ENCODE measurements at regions not wholly inside any gene's neighbourhood (a gene's known extent, or its start where the extent isn't known, plus 50 kb on each side); places are given as distances from the start of the nearest gene placed in this dataset.

DNA sequence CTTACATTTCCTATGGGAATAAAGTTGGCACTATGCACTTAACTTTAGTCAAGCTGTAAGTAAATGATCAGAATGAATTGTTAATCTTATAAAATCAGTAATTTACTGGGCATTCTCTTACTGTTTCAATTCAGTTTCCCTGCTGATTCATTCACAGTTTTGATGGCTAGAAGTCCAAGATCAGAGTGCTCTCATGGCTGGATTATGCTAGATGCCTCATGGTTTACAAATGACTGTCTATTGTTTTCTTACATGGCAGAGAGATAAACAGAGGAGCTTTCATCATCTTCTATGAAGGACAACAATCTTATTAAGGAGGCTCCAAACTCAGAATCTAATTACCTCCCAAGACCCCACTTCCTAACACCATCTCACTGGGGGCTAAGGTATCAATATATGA lies 135.1 kb upstream of the CARD18 start:
- Histone ChIP-seq H3K9me3 (ENCODE audit: low read depth, low read length, poor library complexity, severe bottlenecking) (no peaks in the 10 kb centered on the region), H3K27ac (ENCODE audit: low read depth, low read length, poor library complexity, severe bottlenecking) (no peak overlapping the region), H3K27me3 (replicated peaks; ENCODE audit: insufficient read depth, low read depth, low read length, poor library complexity) (no peaks in the 10 kb centered on the region), H3K4me1 (ENCODE audit: insufficient read depth, low read length, poor library complexity, severe bottlenecking) (no peaks in the 10 kb centered on the region), H3K4me3 (ENCODE audit: low read depth, low read length, poor library complexity, severe bottlenecking) (no peak overlapping the region), H3K36me3 (ENCODE audit: insufficient read depth, low read length, poor library complexity, severe bottlenecking) (no peaks in the 10 kb centered on the region)
- CTCF ChIA-PET: no interaction called here
- intact Hi-C loops (cut with micrococcal nuclease; ENCODE audit: unreplicated experiment): no loop called here
- no peak for DNase-seq (ENCODE audit: low spot score)
- POLR2A ChIA-PET (ENCODE audit: low non-redundant PET): no interaction called here
- TF ChIP-seq EZH2 (IDR thresholded peaks at IDR 0.05; ENCODE audit: borderline replicate concordance, low read depth, low read length, poor library complexity, severe bottlenecking): no peak
- TF ChIP-seq, protein P1, sequence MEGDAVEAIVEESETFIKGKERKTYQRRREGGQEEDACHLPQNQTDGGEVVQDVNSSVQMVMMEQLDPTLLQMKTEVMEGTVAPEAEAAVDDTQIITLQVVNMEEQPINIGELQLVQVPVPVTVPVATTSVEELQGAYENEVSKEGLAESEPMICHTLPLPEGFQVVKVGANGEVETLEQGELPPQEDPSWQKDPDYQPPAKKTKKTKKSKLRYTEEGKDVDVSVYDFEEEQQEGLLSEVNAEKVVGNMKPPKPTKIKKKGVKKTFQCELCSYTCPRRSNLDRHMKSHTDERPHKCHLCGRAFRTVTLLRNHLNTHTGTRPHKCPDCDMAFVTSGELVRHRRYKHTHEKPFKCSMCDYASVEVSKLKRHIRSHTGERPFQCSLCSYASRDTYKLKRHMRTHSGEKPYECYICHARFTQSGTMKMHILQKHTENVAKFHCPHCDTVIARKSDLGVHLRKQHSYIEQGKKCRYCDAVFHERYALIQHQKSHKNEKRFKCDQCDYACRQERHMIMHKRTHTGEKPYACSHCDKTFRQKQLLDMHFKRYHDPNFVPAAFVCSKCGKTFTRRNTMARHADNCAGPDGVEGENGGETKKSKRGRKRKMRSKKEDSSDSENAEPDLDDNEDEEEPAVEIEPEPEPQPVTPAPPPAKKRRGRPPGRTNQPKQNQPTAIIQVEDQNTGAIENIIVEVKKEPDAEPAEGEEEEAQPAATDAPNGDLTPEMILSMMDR (conservative IDR thresholded peaks at IDR 0.05; ENCODE audit: low read depth, low read length): no peak
- no TSS peak for BruUV-seq (replicated peaks)

DNA sequence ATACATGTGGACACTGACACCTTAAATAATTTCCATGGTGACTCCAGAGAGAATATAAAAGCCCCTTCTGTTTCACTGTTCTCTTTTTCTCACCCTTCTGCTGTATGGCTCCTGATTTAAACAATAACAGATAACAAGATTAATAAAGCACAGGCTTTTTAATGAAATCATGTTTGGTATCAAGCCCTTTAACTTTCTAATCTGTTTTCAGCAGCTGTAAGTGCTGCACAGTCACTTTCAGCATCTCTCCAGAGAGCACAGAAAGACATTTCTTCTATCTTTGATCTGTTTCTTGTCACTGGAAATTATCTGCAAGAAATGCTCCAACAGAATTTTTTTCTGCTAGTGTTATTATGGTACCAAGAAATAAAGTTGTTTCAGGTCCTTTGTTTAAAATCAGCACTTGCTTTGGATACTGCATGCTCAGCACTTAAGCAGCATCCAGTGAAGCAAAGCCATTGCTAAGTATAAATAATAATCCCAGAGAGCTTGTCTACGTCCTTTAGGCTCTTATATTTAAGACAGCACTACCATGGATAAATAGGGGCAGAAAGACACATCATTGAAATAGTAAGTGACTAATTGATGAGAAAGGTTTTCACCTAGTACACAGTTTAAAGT lies 134.2 kb upstream of the CARD18 start:
- no peak overlapping the region for H3K4me3 ChIP-seq (ENCODE audit: low read depth, low read length, poor library complexity, severe bottlenecking)
- no peak overlapping the region for H3K27ac ChIP-seq (ENCODE audit: low read depth, low read length, poor library complexity, severe bottlenecking)
- no TSS peak for BruUV-seq (replicated peaks)
- intact Hi-C loops (cut with micrococcal nuclease; ENCODE audit: unreplicated experiment): no loop called here
- H3K27me3 ChIP-seq (replicated peaks; ENCODE audit: insufficient read depth, low read depth, low read length, poor library complexity): no peaks in the 10 kb centered on the region
- H3K9me3 ChIP-seq (ENCODE audit: low read depth, low read length, poor library complexity, severe bottlenecking): no peaks in the 10 kb centered on the region
- POLR2A ChIA-PET (ENCODE audit: low non-redundant PET): no interaction called here
- H3K4me1 ChIP-seq (ENCODE audit: insufficient read depth, low read length, poor library complexity, severe bottlenecking): no peaks in the 10 kb centered on the region
- CTCF ChIA-PET: no interaction called here
- TF ChIP-seq EZH2 (IDR thresholded peaks at IDR 0.05; ENCODE audit: borderline replicate concordance, low read depth, low read length, poor library complexity, severe bottlenecking): no peak
- TF ChIP-seq, protein P1 (conservative IDR thresholded peaks at IDR 0.05; ENCODE audit: low read depth, low read length): no peak
- DNase-seq (ENCODE audit: low spot score): no peak
- no peaks in the 10 kb centered on the region for H3K36me3 ChIP-seq (ENCODE audit: insufficient read depth, low read length, poor library complexity, severe bottlenecking)

DNA sequence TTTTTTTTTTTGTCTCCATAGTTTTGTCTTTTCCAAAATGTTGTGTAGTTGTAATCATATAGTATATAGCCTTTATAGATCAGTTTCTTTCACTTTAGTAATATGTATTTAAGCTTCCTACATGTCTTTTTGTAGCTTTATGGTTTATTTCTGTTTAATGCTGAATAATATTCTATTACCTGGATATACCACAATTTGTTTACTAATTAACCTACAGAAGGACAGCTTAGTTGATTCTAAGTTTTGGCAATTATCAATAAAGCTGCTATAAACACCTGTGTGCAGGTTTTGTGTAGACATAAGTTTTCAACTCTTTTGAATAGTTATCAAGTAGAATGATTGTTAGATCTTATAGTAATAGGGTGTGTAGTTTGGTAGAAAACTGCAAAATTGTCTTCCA lies 130.3 kb upstream of the CARD18 start:
- POLR2A ChIA-PET (ENCODE audit: low non-redundant PET): no interaction called here
- no TSS peak for BruUV-seq (replicated peaks)
- TF ChIP-seq EZH2 (IDR thresholded peaks at IDR 0.05; ENCODE audit: borderline replicate concordance, low read depth, low read length, poor library complexity, severe bottlenecking): no peak
- TF ChIP-seq, protein P1 (conservative IDR thresholded peaks at IDR 0.05; ENCODE audit: low read depth, low read length): no peak

More for the DNA sequence above, 130.3 kb upstream of the CARD18 start:
- intact Hi-C loops (cut with micrococcal nuclease; ENCODE audit: unreplicated experiment): no loop called here
- CTCF ChIA-PET: no interaction called here
- no peaks in the 10 kb centered on the region for H3K27me3 ChIP-seq (replicated peaks; ENCODE audit: insufficient read depth, low read depth, low read length, poor library complexity)
- no peaks in the 10 kb centered on the region for H3K4me1 ChIP-seq (ENCODE audit: insufficient read depth, low read length, poor library complexity, severe bottlenecking)
- no peak for DNase-seq (ENCODE audit: low spot score)
- H3K4me3 ChIP-seq (ENCODE audit: low read depth, low read length, poor library complexity, severe bottlenecking): no peak overlapping the region
- H3K9me3 ChIP-seq (ENCODE audit: low read depth, low read length, poor library complexity, severe bottlenecking): no peaks in the 10 kb centered on the region
- H3K27ac ChIP-seq (ENCODE audit: low read depth, low read length, poor library complexity, severe bottlenecking): no peak overlapping the region
- H3K36me3 ChIP-seq (ENCODE audit: insufficient read depth, low read length, poor library complexity, severe bottlenecking): no peaks in the 10 kb centered on the region

Measured in A673 (cell line).